AG09309 (cell line): ENCODE measurements at regions not wholly inside any gene's neighbourhood (a gene's known extent, or its start where the extent isn't known, plus 50 kb on each side); places are given as distances from the start of the nearest gene placed in this dataset.

Source experiments
- DNase-seq: peaks from one replicate; pipeline ENCODE4 v3.0.0-alpha.2; 2010; ENCODE audit warnings: low read depth
- H3K4me3 ChIP-seq: 2 replicates; pipeline ENCODE4 v1.5.1; 2011; ENCODE audit warnings: mild to moderate bottlenecking, low read depth, low read length, moderate library complexity; ENCODE audit not compliant: control insufficient read depth
- TF ChIP-seq, protein P1 (sequence below): IDR thresholded peaks from 2 replicates; pipeline ENCODE4 v1.5.1; 2011; ENCODE audit warnings: mild to moderate bottlenecking, low read depth, low read length, inconsistent platforms; ENCODE audit not compliant: insufficient read depth, control insufficient read depth; ENCODE audit errors: missing control alignments

DNA sequence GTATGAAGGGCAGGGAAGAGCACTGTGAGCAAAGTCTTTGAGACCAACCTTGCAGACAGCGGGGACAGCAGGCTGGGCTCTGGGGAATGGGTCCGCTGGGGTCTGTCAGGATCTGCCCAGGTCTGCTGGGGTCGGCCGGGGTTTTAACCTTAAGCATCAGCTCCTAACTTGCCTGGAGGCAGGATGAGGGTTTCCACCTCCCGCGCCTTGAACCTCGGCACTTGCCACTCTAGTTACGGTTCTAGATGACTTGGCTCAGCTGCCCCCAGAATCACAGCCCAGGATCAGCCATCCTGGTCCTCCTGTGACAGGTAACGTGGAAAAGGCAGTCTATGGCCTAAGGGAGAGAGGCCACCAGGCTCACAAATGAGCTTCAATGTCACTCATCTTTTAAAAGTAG is 50.4 kb upstream of the CACUL1 start:
- no peak for DNase-seq
- TF ChIP-seq, protein P1, sequence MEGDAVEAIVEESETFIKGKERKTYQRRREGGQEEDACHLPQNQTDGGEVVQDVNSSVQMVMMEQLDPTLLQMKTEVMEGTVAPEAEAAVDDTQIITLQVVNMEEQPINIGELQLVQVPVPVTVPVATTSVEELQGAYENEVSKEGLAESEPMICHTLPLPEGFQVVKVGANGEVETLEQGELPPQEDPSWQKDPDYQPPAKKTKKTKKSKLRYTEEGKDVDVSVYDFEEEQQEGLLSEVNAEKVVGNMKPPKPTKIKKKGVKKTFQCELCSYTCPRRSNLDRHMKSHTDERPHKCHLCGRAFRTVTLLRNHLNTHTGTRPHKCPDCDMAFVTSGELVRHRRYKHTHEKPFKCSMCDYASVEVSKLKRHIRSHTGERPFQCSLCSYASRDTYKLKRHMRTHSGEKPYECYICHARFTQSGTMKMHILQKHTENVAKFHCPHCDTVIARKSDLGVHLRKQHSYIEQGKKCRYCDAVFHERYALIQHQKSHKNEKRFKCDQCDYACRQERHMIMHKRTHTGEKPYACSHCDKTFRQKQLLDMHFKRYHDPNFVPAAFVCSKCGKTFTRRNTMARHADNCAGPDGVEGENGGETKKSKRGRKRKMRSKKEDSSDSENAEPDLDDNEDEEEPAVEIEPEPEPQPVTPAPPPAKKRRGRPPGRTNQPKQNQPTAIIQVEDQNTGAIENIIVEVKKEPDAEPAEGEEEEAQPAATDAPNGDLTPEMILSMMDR, result no peak

DNA sequence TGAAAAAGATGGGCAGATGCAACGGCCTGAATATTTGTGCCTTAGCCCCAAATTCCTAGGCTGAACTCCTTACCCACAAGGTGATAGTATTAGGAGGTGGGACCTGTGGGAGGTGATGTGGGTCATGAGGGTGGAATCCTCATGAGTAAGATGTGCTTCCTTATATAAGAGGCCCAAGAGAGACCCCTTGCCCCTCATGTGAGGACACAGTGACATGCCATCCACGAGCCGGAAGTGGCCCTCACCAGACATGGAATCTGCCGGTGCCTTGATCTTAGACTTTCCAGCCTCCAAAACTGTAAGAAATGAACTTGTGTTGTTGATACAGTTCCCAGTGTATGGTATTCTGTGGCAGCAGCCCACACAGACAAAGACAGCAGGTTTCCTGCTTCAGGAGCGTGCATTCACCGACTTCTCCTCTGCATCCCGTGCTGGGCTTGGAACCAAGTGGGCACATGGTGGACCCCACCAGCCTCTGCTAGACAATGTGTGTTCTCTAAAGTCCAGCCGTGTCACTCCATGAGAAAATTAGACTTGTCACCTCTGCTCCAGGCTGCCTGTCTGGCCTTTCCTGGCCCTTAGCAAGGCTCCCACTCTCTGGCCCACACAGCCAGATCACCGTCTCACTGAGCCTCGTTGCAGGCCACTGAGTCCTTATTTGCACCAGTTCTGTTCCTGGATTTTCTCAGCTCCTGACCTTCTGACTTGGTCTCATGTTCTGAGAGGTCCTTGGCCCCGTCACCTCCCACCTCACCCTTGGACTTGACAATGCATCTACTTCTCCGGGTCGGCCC is 52.9 kb upstream of the CACUL1 start:
- H3K4me3 ChIP-seq, result no peak overlapping the region
- TF ChIP-seq, protein P1, result no peak

More for the DNA sequence above, 50.4 kb upstream of the CACUL1 start:
- H3K4me3 ChIP-seq, result no peak overlapping the region

DNA sequence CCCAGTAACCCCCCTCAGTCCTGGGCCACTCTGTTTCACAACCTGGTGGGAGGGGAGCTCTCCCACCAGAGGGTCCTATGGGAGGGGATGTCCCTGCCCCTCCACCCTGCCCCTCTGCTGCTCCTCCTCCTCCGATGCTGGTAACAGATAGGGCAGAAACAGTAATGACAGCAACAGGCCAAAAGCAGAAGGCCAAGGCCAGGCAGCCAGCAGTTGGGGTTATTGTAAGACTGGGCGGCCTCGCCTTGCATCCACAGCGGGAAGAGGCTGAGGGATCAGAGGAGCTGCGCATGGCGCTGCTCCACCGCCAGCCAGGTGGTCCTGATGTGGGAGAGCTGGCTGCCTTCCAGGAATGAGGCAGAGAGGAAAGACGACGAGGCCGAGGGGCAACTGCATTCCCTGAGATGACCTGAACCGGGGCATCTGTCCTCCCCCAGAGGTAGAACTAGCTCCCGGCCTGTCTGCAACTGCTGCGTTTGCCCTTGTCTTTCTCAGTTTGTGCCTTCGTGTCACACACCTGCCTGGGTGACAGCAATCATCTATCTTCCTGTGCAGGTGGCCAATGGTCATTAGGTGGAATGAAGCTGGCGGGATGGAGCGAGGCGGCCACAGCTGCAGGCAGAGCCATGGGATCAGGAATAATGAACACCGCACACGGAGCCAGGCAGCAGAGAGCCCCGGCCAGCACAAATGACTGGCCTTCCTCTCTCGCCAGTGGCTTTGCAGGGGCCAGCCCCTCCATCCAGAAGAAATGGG is 54.0 kb upstream of the CACUL1 start:
- no peak for DNase-seq
- no peak overlapping the region for H3K4me3 ChIP-seq
- TF ChIP-seq, protein P1, result no peak

More for the DNA sequence above, 52.9 kb upstream of the CACUL1 start:
- DNase-seq, result no peak

DNA sequence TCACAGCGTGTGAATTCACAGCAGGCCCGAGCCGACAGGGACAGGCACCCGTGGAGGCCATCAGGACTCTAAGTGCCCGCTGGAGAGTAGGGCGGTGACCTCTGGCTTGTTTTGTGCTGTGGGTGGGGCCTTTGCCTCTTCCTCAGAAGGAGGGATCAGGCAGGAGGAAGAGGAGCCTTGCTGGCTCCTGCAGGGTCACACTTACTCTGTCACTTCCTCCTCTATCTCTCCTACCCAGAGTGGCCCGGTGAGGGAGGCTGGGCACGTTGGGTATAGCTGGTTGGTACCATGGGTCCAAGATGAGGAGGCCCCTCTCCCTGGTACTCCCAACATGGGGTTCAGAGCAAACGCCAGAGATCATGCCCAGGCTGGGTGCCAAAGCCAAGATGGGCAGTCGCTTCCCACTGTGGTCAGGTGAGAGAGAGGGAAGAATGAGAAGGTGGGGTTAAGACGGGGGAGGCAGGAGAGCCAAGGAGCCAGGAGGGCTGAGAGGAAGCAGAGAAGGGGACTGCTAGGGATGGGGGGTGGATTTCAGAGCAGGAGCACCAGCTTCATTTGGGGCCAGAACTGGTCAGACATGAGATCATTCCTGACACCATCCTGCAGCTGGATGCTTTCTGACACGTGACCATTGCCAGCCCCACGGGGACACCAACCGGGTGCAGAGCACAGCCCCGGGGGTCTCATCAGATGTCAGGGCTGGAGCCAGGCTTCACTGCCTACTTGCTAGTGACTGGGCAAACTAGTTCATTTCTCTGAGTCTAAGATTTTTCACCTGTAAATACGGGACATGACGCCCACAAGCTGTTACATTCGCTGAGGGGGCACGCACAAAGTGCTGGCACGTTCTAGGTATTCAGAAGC is 54.8 kb upstream of the CACUL1 start:
- DNase-seq, result no peak
- TF ChIP-seq, protein P1, result no peak

DNA sequence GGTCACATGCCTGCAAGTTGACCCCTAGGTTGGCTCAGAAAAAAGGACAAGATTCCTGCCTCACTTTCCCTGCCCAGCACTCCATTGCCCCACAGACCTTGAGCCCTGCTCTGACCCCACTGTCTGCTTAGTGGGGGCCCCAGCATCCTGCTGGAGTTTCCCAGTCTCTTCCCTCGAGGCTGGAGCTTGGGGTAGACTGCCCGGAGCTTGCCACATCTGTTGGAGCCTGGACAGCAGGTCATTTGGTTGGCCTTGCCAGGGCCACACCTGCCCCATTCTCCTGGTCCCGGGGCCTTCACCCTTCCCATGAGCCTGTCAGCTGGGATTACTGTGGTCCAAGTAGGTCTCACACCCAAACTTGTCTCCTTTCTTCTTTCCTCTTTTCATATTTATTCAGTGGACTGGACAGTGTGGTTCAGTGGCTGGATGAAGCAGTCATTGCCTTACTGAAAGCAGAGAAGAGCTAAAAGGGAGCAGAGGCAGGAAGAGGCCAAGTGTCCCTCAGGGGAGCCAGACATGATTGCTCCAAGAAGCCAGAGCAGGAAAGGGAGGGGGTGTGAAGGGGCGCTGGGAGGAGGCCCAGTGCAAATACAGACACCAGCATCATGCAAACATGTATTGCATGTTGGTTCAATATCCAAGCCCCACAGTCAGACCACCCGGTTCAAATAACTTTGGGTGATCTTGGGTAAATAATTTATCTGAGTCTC is 56.2 kb upstream of the CACUL1 start:
- no peak overlapping the region for H3K4me3 ChIP-seq
- TF ChIP-seq, protein P1, result no peak
- DNase-seq, result no peak

More for the DNA sequence above, 54.8 kb upstream of the CACUL1 start:
- no peak overlapping the region for H3K4me3 ChIP-seq
